ENCODE measurements at regions not wholly inside any gene's neighbourhood (a gene's known extent, or its start where the extent isn't known, plus 50 kb on each side); places are given as distances from the start of the nearest gene placed in this dataset.
"Not testable (repeated sequence)": the region's sequence is repeated elsewhere in the genome, so short reads cannot be mapped to it uniquely, and the experiment has no call there.

- Histone ChIP-seq H3K4me2 (ENCODE audit: low read length) (no peak overlapping the region), H4K20me1 (ENCODE audit: insufficient read depth, low read length) (no peaks in the 10 kb centered on the region), H3K79me2 (ENCODE audit: insufficient read depth, low read length) (no peaks in the 10 kb centered on the region), H3K9me3 (ENCODE audit: low read length) (no peaks in the 10 kb centered on the region), H3K27ac (ENCODE audit: low read depth, low read length, poor library complexity, severe bottlenecking) (no peak overlapping the region), H3K4me1 (ENCODE audit: insufficient read depth, low read length, severe bottlenecking) (no peaks in the 10 kb centered on the region), H3K36me3 (ENCODE audit: insufficient read depth, low read length) (no peaks in the 10 kb centered on the region), H3K27me3 (ENCODE audit: insufficient read depth, low read length) (no peaks in the 10 kb centered on the region), H3K4me3 (ENCODE audit: low read depth, low read length, poor library complexity, severe bottlenecking) (no peak overlapping the region), H2AFZ (ENCODE audit: low read length) (no peak overlapping the region), H3F3A (ENCODE audit: insufficient read depth, low read length) (no peaks in the 10 kb centered on the region), H3K9ac (ENCODE audit: low read length) (no peak overlapping the region), H3K9me2 (ENCODE audit: low read depth, low read length) (no peaks in the 10 kb centered on the region)
- TF ChIP-seq EZH2 (IDR thresholded peaks at IDR 0.05; ENCODE audit: borderline replicate concordance, low read length) (no peak), CTCF (IDR thresholded peaks at IDR 0.05; ENCODE audit: low read length) (no peak)
These were observed 148.8 kb upstream of the SFSWAP start for GRCh38 chr12:131561891-131562684.

DNA sequence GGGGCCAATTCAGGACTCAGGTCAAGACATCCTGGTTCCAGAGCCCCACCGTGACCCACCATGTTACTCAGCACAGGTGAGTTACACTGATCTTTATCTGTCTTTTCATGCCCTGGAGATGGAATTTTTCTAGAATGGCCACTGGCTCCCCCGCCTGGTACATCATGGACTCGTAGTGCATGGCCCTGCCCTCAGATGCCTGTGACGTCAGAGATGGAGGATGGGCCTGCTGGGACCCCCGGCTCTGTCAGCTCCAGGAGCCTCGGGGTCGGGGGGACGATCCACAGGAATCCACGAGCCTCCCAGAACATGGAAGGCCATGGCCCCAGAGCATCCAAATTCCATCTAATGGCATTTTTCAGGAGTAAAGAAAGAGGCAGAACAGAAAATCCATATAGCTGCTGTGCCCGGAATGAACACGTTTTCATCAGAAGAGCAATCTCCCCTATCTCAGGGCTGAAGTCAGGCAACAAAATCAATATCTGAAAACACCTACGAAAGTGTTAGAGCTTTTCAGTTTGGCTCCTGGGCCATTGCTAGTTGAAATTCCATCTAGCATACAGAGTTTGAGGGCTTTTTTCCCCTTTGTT is 146.7 kb upstream of the SFSWAP start:
- not testable (repeated sequence) for H4K20me1 ChIP-seq (ENCODE audit: insufficient read depth, low read length); H3K9me2 ChIP-seq (ENCODE audit: low read depth, low read length); H3F3A ChIP-seq (ENCODE audit: insufficient read depth, low read length); H3K4me1 ChIP-seq (ENCODE audit: insufficient read depth, low read length, severe bottlenecking); H3K9me3 ChIP-seq (ENCODE audit: low read length); H3K4me2 ChIP-seq (ENCODE audit: low read length); H3K36me3 ChIP-seq (ENCODE audit: insufficient read depth, low read length); H3K27me3 ChIP-seq (ENCODE audit: insufficient read depth, low read length); H3K4me3 ChIP-seq (ENCODE audit: low read depth, low read length, poor library complexity, severe bottlenecking); H3K9ac ChIP-seq (ENCODE audit: low read length); H3K27ac ChIP-seq (ENCODE audit: low read depth, low read length, poor library complexity, severe bottlenecking); H2AFZ ChIP-seq (ENCODE audit: low read length); H3K79me2 ChIP-seq (ENCODE audit: insufficient read depth, low read length)

GRCh38 chr12:131564845-131565244 is 146.0 kb upstream of the SFSWAP start:
- Histone ChIP-seq H3K9me2 (ENCODE audit: low read depth, low read length) (no peaks in the 10 kb centered on the region), H3K9ac (ENCODE audit: low read length) (no peak overlapping the region), H2AFZ (ENCODE audit: low read length) (no peak overlapping the region), H3K4me1 (ENCODE audit: insufficient read depth, low read length, severe bottlenecking) (no peaks in the 10 kb centered on the region), H3K27ac (ENCODE audit: low read depth, low read length, poor library complexity, severe bottlenecking) (no peak overlapping the region), H3K4me3 (ENCODE audit: low read depth, low read length, poor library complexity, severe bottlenecking) (no peak overlapping the region), H3K9me3 (ENCODE audit: low read length) (no peaks in the 10 kb centered on the region), H3F3A (ENCODE audit: insufficient read depth, low read length) (no peaks in the 10 kb centered on the region), H3K27me3 (ENCODE audit: insufficient read depth, low read length) (0 out of 2 replicates have a peak, but pooled peaks cover 3% of the 10 kb centered on the region), H4K20me1 (ENCODE audit: insufficient read depth, low read length) (no peaks in the 10 kb centered on the region), H3K36me3 (ENCODE audit: insufficient read depth, low read length) (no peaks in the 10 kb centered on the region), H3K79me2 (ENCODE audit: insufficient read depth, low read length) (no peaks in the 10 kb centered on the region), H3K4me2 (ENCODE audit: low read length) (no peak overlapping the region)
- no peak for TF ChIP-seq CTCF (IDR thresholded peaks at IDR 0.05; ENCODE audit: low read length)
- no peak for TF ChIP-seq EZH2 (IDR thresholded peaks at IDR 0.05; ENCODE audit: borderline replicate concordance, low read length)

All from OCI-LY1 (cell line).